ENCODE measurements at regions not wholly inside any gene's neighbourhood (a gene's known extent, or its start where the extent isn't known, plus 50 kb on each side); places are given as distances from the start of the nearest gene placed in this dataset.

DNA sequence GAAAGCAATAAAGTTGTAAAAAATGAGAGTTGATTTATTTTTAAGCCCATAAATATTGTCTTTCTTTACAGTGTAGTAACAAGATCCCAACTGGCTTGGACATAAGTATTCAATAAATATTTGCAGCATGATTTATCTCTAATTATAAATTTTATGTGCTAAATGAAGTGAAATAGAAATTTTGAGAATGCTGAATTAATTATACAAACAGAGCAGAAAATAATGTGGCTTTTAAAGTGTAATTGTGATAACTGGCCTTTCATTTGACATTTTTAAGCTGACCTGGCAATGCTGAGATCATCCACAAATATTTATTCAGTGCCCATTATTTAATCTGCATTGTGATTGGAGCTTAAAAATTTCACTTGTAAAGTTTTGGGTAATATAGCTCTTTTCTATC lies 201.6 kb upstream of the NAV3 start:
- no peak for DNase-seq (ENCODE audit: low spot score)

DNA sequence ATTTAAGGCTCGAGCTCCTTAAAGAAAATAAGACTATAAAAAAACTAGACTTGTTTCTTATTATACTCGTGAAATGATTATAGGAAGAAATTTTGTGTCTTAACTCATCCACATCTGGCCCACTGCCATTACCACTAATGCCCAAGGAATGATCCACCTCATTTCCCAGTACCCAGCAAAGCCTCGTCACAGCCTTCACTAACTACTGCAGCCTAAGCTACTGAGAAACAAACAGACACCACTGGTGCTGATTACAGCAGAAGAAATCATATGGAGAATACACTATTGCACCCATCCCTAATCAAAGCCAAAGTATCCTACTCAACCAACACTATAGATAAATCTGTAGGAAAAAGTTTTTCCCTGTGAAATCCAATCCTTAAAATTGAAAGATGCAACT lies 205.3 kb upstream of the NAV3 start:
- DNase-seq (ENCODE audit: low spot score) = no peak

DNA sequence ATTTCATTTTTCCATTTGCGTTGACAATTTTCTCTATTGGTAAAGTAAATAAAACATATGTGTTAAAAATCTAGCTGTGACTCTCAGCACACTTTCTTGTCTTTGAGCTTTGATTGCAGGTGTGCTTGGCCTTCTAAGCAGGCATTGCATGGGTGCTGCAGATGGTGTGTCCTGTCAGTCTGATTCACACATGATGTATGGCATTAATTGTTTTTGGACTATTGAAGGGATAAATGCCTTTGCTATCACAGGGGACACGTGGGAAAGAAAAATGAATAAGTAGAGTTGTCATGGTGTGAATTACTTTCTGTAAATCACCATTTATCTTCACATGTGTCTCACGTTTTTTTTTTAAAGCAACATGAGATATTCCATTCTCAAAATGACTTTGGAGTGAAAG lies 211.3 kb upstream of the NAV3 start:
- no peak for DNase-seq (ENCODE audit: low spot score)

DNA sequence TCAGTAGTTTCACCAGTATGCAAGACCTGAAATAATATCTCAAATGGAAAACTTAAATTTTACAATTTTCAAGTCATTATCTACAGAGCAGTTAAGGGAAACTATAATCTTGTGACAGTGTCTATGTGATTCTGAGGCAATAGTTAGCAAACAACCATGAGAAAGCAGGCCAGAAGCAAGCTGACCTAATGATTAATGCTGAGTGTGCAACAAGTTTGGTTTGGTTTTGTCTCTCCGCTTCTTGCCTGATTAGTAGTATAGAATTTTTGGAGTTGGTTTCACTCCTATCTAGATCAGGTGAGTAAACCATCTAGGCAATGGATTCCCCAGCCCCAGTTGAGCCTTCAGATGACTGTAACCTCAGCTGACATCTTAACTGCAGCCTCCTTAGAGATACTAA lies 212.9 kb upstream of the NAV3 start:
- no peak for DNase-seq (ENCODE audit: low spot score)

DNA sequence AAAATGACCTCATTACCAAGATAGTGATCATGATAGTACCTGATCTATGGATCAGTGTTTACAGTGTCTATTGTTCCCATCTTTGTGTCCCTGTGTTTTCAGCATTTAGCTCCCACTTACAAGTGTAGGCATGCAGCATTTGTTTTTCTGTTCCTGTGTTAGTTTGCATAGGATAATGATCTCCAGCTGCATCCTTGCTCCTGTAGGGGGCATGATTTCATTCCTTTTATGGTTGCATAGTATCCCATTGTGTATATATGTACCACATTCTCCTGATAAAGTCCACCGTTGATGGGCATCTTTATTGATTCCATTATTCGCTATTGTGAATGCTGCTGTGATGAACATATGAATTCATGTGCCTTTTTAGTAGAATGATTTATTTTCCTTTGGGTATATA lies 215.4 kb upstream of the NAV3 start:
- DNase-seq (ENCODE audit: low spot score) = no peak

DNA sequence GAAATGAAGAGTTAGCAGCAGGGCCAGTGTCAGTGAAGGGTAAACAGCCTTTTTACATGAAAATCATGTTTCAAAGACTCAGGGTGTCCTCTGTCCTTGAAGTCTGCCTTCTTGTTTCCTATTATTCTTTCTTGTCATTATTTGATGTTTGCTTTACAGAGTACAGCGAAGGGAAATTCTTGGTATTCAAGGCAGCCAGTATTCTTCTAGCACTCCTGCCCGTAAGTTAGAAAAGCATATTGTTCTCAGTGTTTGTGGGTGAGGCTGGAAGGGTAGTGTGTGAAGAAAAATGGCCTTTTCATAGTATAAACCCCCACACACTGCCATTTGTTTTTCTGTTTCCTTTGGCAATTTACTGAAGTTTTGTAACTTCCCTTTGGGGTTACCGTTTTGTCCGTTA lies 217.3 kb upstream of the NAV3 start:
- no peak for DNase-seq (ENCODE audit: low spot score)

DNA sequence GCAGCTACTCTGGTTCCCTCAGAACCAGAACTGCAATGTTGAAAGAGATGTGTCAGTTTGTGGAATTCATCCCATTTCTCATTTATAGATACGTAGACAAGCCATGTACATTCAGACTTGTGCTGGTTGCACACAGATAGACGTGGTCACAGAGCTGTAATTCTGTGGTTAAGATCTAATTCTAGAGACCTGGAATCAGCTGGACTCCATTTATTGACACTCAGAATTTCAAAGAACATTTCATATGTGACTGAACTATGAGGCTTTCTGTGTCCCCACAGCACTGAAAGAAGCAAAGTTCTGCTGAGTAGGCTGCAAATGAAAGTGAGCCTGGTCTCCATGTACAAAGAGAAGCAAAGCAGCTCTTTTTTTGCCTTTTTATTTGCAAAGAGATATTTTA lies 220.2 kb upstream of the NAV3 start:
- no peak for DNase-seq (ENCODE audit: low spot score)

DNA sequence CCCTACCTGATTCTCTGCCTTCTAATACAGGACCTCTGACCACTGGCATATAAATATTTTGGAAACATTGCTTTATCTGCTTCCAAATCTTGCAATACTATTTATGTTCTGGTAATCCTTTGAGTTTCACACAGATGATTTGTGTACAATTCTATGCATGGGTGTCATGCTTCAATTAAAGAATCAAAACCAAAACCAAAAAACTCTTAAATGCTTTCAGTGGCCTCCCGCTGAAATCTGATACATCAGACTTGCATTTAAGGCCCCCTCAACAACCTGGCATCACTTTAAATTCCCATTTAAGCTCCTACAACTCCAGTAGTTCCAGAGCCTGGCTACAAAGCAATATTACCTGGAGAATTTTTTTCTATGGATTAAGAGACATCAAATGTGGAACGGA lies 221.7 kb upstream of the NAV3 start:
- DNase-seq (ENCODE audit: low spot score) = no peak

DNA sequence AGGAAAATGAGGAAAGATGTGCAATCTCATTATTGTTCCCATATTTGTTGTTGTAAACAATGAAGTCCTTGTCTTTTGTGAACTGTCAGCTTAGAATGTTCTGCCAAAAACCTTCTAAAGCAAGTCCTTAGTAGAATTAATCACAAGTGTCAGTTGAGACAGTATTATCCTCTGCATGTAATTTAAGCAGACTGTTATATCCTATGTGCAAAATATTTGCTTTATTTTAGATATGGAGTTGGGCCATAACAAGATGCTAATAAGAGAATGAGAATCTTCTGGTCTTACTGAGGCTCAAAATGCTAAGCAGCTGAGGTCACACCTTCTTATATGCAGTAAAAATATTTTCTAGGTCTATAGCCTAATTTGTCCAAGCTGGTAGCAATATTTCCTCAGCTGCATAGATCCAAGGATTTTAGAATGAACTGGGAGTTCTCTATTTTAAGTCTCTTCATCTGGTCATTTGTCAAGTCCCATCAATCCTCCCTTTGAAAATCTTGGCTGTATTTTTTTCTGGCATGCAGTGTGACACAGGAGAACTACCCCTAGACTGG lies 222.3 kb upstream of the NAV3 start:
- no peak for DNase-seq (ENCODE audit: low spot score)

DNA sequence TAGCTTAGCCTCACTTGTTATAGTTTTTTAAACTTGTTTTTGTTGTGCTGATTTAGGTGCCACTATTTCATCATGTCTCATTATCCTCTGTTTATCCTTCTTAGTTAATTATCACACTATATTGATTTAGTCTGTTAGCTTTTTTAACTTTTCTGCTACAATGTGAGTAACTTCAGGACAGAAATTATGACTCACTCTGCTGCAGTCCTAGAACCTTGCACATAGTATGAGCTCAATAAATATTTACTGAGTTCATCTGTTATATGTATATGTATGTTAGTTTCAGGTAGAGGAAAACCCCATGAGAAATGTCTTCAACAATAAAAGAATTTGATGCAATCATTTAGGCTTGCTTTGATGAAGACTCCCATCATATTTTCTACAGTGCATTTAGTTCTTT lies 224.3 kb upstream of the NAV3 start:
- no peak for DNase-seq (ENCODE audit: low spot score)

DNA sequence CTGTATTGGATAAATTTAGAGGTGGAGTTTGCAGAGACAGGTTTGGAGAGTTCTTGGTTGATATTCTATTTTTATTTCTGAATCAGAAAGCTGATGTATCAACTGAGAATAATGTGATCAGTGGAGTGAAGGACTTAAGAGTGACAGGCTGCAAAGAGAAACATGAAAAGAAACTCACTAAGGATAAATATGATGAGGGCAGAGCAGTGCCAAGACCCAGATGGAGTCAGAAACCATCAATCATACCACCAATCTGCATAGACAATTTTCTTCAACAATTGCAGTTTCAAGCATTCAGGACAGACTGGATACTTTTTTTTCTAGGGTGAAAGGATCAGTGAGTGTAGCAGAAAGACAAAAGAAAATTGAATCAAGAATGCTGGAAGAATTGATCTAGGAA lies 226.7 kb upstream of the NAV3 start:
- no peak for DNase-seq (ENCODE audit: low spot score)

DNA sequence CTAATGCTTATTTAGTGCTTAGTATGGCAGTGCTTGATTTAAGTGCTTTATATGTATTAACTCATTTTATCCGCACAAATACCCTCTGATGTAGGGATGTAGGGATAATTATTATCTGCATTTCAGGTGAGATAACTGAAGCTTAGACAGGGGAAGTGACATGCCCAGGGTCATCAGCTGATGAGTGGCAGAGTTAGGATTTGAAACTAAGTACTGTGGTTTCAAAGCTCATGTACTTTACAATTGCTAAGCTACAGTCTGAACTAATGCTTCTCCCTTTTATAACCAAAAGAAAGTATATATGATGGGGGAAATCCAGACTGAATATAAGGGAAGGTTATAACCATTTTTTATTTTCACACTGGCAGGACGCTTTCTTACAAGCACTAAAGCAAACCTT lies 229.6 kb upstream of the NAV3 start:
- no peak for DNase-seq (ENCODE audit: low spot score)

DNA sequence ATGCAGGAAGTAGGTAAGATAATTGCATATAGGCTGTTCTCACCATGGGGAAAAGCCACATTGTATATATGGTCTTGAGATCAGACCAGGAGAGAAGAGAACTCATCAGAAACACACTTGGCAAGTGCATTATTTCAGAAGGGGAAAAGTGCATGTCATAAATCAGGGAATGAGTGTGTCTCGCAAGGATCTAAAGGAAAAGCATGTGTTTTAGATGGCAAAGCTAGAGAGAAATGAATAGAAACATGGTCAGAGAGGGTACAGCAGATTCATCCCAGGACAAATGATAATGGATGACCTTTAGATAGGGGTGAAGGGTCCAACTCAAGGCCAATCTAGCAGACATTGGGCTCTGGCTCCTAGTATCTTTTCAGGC lies 230.2 kb upstream of the NAV3 start:
- DNase-seq (ENCODE audit: low spot score) = no peak

DNA sequence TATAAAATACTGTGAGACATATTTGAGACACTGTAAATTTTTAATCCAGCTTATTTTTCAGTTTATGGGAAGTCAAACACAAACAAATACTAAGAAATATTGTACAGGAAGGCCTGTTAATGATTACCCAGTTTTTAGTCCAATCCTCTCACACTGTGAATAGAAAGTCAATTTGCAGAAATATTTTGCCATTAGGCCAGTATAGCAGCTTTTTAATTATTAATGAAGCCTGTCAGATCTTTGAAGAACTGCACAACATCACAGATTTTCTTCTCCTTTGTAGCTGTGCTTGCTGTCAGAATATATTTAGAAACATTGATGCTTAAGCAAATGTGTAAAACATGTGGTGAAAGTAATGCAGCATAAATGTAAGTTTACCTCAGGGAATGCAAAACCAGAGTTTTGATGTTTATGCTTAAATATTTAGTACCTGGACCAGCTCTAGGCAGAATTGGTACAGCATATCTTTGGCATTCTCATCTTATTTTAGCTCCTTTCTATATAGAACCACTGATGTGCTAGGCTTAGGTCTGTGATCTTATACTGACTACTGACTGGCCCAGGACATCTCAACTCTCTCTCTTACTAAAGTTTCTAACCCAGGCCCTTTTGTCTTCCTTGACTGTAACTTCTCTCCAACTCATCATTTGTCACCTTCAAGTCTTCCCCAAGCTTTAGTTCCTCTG lies 230.8 kb upstream of the NAV3 start:
- DNase-seq (ENCODE audit: low spot score) = no peak

DNA sequence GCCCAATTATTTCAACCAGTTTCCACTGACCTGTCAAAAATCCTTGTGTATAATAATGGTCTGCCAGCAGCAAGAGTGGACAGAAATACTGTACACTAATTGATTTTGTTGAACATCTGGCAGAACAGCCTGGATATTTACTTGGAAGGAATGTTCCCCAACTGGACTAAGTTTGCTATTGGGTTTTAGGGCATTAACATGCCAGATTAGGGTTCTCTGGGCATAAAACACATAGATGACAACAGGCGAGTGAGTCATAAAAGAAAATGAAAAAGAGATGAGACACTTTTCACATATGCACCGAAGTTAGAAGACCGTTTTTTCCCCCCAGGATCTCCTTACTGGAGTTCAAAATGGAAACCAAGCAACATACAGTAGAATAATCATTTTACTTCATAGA lies 236.3 kb upstream of the NAV3 start:
- no peak for DNase-seq (ENCODE audit: low spot score)

DNA sequence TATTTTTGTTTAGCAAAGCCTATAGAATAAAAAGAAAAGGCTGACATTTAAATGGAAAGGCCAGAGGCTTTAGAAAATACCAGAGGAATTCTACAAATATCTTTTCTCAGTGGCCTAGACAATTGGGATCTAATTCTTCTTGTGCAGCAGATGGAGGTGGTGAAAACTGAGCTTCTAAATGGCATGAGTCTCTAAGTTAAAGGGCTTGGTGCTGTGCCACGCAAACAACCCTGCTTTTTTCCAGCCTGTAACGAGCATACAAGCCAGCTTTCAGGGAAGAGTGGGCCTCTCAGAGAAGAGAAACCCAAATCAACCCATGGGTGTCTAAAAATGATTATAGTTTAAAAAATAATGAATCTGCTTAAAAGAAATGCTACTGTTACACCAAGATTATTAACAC lies 237.9 kb upstream of the NAV3 start:
- DNase-seq (ENCODE audit: low spot score) = no peak

DNA sequence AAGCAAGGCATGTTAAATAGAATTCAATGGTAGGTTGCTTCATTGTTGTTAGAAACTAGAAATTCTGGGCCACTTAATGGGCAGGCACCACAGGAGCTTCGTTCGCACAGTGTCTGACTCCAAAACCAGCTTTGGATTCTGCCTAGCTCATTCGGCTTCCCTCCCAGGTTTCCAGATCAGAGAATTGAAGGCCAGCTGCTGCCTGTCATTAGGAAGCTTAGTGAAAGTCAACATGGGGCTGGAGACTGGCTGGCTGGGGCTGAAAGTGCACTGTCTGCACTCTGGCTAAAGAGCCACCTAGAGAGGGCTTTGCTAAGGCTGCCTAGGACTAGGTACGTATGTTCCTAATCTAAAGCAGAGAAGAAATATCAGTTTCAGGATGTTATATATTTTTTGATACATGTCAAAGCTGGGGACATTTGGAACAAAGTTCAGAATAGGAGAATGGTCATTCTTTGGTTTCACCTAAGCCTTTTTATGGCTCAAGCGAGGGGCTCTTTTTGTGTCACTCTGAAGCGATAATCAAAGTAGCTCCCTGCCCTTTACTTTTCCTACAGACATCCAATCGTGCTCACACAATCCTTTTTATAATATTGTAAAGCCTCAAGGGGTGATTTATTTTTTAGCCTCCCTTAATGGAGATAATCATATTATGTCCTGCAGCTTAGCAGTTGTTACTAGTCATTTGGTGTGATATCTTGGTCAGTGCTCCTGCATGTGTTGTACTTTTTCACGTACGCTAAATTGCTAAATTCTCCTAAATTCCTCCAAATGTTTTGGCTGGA lies 238.5 kb upstream of the NAV3 start:
- DNase-seq (ENCODE audit: low spot score) = no peak

DNA sequence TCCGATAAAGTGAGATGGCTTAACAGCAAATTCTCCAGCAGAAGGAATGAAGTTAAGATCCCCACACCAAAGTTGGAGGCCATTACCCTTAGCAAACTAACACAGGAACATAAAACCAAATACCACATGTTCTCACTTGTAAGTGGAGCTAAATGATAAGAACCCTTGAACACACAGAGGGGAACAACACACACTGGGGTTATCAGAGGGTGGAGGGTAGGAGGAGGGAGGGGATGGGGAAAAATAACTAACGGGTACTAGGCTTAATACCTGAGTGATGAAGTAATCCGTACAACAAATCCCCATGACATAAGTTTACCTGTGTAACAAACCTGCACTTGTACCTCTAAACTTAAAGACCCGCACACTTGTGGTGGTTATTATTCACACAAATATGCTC lies 240.4 kb upstream of the NAV3 start:
- no peak for DNase-seq (ENCODE audit: low spot score)

DNA sequence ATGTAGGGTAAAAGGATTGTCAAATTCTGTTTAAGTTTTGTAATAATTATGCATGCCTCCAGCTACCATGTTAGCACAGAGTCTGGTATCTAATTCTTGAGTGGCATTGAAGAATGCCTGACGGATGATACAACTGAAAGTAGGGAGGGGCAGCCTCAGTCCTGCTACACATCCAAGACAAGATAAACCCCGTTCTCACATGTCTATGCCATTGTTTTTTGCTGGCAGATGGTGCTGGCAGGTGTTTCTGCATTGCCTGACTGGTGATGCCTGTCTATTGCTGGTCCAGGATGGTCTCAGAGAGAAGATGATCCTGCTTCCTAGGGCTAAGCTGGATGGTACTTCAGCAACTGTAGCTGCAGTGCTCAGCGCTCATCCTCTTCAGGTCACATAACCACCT lies 245.8 kb upstream of the NAV3 start:
- no peak for DNase-seq (ENCODE audit: low spot score)

DNA sequence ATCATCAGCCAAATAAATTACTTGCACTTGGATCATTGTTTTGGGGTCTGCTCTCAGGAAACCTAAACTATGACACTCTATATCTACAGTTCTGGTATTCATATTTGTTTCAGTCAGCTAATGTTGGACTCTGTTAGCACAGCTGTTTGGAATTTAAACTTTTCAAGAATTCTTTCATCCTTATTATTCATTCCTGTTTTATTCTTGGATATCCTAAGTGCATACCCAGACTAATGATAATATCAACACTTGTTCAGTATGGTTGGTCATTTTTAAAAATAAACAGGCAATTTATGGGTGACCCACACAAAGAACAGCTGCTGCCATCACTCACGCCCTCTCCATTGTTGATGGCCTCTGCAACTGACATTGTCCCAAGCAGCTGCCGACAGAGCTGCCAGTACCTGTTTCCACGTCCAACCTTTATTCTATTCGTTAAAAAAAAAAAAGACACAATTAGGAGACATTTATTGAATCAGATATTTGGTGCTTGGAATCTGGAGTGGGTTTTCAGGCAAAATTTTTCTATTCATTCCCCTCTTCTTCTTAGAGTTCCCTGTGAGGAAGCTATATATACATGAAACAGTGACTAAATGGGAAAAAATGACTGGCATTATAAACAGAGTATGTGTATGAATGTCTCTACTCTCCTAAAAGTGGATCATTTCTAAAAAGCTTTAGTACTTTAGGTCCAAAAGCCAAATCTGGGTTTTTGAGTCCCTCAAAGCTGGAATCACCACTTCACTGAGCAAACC lies 252.1 kb upstream of the NAV3 start:
- no peak for DNase-seq (ENCODE audit: low spot score)

DNA sequence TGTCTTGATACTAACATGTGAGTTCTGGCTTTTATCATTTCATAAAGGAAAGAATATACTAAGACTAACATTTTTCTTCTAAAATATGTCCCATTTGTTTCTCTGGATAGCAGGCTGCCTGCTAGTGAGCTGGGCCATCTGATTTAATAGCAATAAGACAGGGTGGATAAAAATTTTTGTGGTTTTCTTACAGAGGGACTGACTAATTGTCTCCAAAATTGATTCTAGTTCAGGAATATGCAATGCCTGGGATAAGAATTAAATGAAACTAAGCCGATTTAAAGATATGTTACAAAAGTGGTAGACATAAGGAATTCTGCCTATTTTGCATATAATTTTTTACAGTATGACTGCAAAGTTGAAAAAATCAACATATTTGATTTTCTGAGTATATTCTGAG lies 252.9 kb upstream of the NAV3 start:
- no peak for DNase-seq (ENCODE audit: low spot score)

DNA sequence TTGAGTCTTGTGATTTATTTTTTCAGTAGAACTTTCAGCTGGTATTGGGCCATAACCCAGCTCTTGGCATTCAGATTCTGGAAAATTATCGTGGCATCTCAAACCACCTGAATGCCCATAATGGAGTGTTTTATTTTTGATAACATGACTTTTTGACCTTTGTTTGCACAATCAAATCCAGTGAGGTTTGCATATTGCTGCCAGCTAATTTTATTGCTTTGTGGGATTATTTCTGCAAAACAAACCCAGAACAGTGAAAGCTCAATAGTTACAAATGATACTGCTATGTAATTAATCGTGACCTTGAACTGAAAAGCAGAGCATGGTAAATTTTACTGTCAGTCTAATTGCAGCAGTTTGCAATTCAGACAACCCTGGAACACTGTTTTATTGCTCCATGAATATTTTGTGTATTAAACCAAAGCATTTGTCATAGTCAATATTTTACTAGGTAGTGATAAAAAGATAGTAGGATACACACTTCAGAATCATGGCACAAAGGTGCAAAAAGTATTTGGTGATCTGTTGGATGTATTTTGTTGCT lies 255.2 kb upstream of the NAV3 start:
- DNase-seq (ENCODE audit: low spot score) = no peak

DNA sequence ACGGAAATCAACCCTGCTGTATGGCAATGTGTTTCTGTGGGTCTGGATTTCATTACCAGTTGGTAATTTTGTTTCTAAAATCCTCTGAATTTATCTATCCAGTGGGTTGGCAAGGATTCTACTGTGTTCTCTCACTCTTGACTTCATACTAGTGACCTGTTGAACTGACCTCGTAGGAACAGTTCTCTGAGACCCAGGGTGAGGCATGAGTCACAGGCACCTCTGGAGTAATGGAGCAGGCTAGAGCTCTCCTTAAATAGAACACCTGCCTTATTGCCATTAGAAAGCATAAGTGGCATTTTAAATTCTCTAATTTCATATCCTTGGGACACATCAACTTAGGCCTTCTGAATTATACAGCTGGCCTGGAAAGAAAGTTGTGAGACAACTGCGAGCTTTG lies 258.3 kb upstream of the NAV3 start:
- DNase-seq (ENCODE audit: low spot score) = no peak
